Neural cell (in vitro differentiated cells): ENCODE measurements at regions not wholly inside any gene's neighbourhood (a gene's known extent, or its start where the extent isn't known, plus 50 kb on each side); places are given as distances from the start of the nearest gene placed in this dataset.

ENCODE experiments used
- H2AFZ ChIP-seq: fragments of 200-600, 300-800 bp; sonication (generic), shearing (Covaris generic); 2 replicates; pipeline ENCODE4 v1.6.0; 2014; ENCODE audit warnings: low read depth, mild to moderate bottlenecking, antibody characterized with exemption, low read length, moderate library complexity
- H3F3A ChIP-seq: fragments of 200-600 bp; shearing (Covaris generic); 2 replicates; pipeline ENCODE4 v1.6.1; 2016; ENCODE audit warnings: mild to moderate bottlenecking, moderate library complexity, mixed read lengths, antibody characterized with exemption, low read length; ENCODE audit not compliant: insufficient read depth, poor library complexity, severe bottlenecking
- H3K27ac ChIP-seq: fragments of 200-600, 300-800 bp; sonication (generic), shearing (Covaris generic); 2 replicates; pipeline ENCODE4 v1.5.1; 2014; ENCODE audit warnings: mild to moderate bottlenecking, low read length, moderate library complexity
- H3K27me3 ChIP-seq: fragments of 300-800, 200-600 bp; sonication (generic), shearing (Covaris generic); 2 replicates; pipeline ENCODE4 v1.6.0; 2014; ENCODE audit warnings: mild to moderate bottlenecking, low read depth, low read length, moderate library complexity; ENCODE audit not compliant: insufficient read depth
- H3K36me3 ChIP-seq: fragments of 300-800, 200-600 bp; sonication (generic), shearing (Covaris generic); 2 replicates; pipeline ENCODE4 v1.5.1; 2014; ENCODE audit warnings: mild to moderate bottlenecking, antibody characterized with exemption, low read length, moderate library complexity; ENCODE audit not compliant: insufficient read depth
- H3K4me2 ChIP-seq: fragments of 300-800, 200-600 bp; sonication (generic), shearing (Covaris generic); 2 replicates; pipeline ENCODE4 v1.6.0; 2014; ENCODE audit warnings: mild to moderate bottlenecking, low read length
- H3K4me3 ChIP-seq: fragments of 300-800, 200-600 bp; sonication (generic), shearing (Covaris generic); 2 replicates; pipeline ENCODE4 v1.5.1; 2014; ENCODE audit warnings: mild to moderate bottlenecking, low read length, moderate library complexity
- H3K79me2 ChIP-seq: fragments of 200-600 bp; shearing (Covaris generic); replicated peaks from 2 replicates; pipeline ENCODE4 v1.6.0; 2014; ENCODE audit warnings: mild to moderate bottlenecking, low read length, moderate library complexity; ENCODE audit not compliant: insufficient read depth
- H3K9ac ChIP-seq: fragments of 300-800, 200-600 bp; sonication (generic), shearing (Covaris generic); 2 replicates; pipeline ENCODE4 v1.6.1; 2016; ENCODE audit warnings: mild to moderate bottlenecking, low read length, mixed read lengths
- H3K9me2 ChIP-seq: fragments of 200-600 bp; shearing (Covaris generic); 2 replicates; pipeline ENCODE4 v1.6.1; 2016; ENCODE audit warnings: mild to moderate bottlenecking, low read length, mixed read lengths; ENCODE audit not compliant: insufficient read depth
- H3K9me3 ChIP-seq: fragments of 200-600, 300-800 bp; sonication (generic), shearing (Covaris generic); 2 replicates; pipeline ENCODE4 v1.6.1; 2016; ENCODE audit warnings: mild to moderate bottlenecking, mixed run types, low read length, moderate library complexity, mixed read lengths
- H4K20me1 ChIP-seq: fragments of 200-600 bp; shearing (Covaris generic); 2 replicates; pipeline ENCODE4 v1.6.1; 2016; ENCODE audit warnings: mild to moderate bottlenecking, mixed run types; ENCODE audit not compliant: insufficient read depth
- EP300 ChIP-seq: fragments of 450-650 bp; conservative IDR thresholded peaks from 2 replicates; pipeline ENCODE4 v1.6.1; 2014; ENCODE audit warnings: antibody characterized with exemption, mild to moderate bottlenecking, moderate library complexity; ENCODE audit not compliant: poor library complexity, severe bottlenecking
- EZH2 ChIP-seq: fragments of 200-600, 300-800 bp; shearing (Covaris generic), sonication (generic); IDR thresholded peaks from 2 replicates; pipeline ENCODE4 v1.6.1; 2014; ENCODE audit warnings: antibody characterized with exemption, low read length, borderline replicate concordance, mild to moderate bottlenecking; ENCODE audit not compliant: insufficient read depth, poor library complexity, severe bottlenecking
- MXI1 ChIP-seq: fragments of 450-650 bp; conservative IDR thresholded peaks from 2 replicates; pipeline ENCODE4 v1.6.1; 2014; ENCODE audit warnings: antibody characterized with exemption, mild to moderate bottlenecking; ENCODE audit not compliant: poor library complexity, severe bottlenecking
- POLR2AphosphoS5 ChIP-seq: IDR thresholded peaks from 2 replicates; pipeline ENCODE4 v1.6.1; 2012
- RAD21 ChIP-seq: fragments of 450-650 bp; conservative IDR thresholded peaks from 2 replicates; pipeline ENCODE4 v1.6.1; 2014; ENCODE audit warnings: antibody characterized with exemption, mild to moderate bottlenecking, moderate library complexity
- REST ChIP-seq: IDR thresholded peaks from 2 replicates; pipeline ENCODE4 v1.6.1; 2012; ENCODE audit warnings: borderline replicate concordance
- SMC3 ChIP-seq: fragments of 450-650 bp; conservative IDR thresholded peaks from 2 replicates; pipeline ENCODE4 v1.6.1; 2014; ENCODE audit warnings: antibody characterized with exemption, mild to moderate bottlenecking, moderate library complexity; ENCODE audit not compliant: poor library complexity
- TAF1 ChIP-seq: IDR thresholded peaks from 2 replicates; pipeline ENCODE4 v1.6.1; 2012; ENCODE audit warnings: low read depth
- TF ChIP-seq, protein P1 (sequence below): fragments of 450-650 bp; IDR thresholded peaks from 2 replicates; pipeline ENCODE4 v1.5.1; 2014; ENCODE audit warnings: antibody characterized with exemption, mild to moderate bottlenecking, moderate library complexity; ENCODE audit not compliant: poor library complexity, severe bottlenecking

GRCh38 chr11:8809241-8809938 is 101.6 kb upstream of the AKIP1 start:
- Histone ChIP-seq H3K27me3 (no peaks in the 10 kb centered on the region), H3K9me2 (no peaks in the 10 kb centered on the region), H3K4me3 (peak overlapping the region; percentile 73), H3K79me2 (peaks cover 19% of the 10 kb centered on the region), H3K9me3 (no peaks in the 10 kb centered on the region), H3K9ac (peak overlapping the region; percentile 75), H3K27ac (peak overlapping the region; percentile 76), H3F3A (no peaks in the 10 kb centered on the region), H3K4me2 (peak overlapping the region; percentile 38), H3K36me3 (no peaks in the 10 kb centered on the region), H4K20me1 (no peaks in the 10 kb centered on the region), H2AFZ (no peak overlapping the region)
- TF ChIP-seq MXI1, result no peak
- no peak for TF ChIP-seq EP300
- no peak for TF ChIP-seq SMC3
- TF ChIP-seq POLR2AphosphoS5, result no peak
- TF ChIP-seq REST, result no peak
- no peak for TF ChIP-seq TAF1
- TF ChIP-seq, protein P1, sequence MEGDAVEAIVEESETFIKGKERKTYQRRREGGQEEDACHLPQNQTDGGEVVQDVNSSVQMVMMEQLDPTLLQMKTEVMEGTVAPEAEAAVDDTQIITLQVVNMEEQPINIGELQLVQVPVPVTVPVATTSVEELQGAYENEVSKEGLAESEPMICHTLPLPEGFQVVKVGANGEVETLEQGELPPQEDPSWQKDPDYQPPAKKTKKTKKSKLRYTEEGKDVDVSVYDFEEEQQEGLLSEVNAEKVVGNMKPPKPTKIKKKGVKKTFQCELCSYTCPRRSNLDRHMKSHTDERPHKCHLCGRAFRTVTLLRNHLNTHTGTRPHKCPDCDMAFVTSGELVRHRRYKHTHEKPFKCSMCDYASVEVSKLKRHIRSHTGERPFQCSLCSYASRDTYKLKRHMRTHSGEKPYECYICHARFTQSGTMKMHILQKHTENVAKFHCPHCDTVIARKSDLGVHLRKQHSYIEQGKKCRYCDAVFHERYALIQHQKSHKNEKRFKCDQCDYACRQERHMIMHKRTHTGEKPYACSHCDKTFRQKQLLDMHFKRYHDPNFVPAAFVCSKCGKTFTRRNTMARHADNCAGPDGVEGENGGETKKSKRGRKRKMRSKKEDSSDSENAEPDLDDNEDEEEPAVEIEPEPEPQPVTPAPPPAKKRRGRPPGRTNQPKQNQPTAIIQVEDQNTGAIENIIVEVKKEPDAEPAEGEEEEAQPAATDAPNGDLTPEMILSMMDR, result no peak
- no peak for TF ChIP-seq RAD21
- no peak for TF ChIP-seq EZH2

GRCh38 chr11:8809939-8810539 is 101.0 kb upstream of the AKIP1 start:
- Histone ChIP-seq H3K79me2 (peaks cover 19% of the 10 kb centered on the region), H3K9me3 (no peaks in the 10 kb centered on the region)

More at GRCh38 chr11:8809939-8810539, 101.0 kb upstream of the AKIP1 start:
- Histone ChIP-seq H3K9ac (peak overlapping the region; percentile 75), H3K4me3 (peak overlapping the region; percentile 73), H3K4me2 (peak overlapping the region; percentile 38), H3F3A (no peaks in the 10 kb centered on the region), H3K36me3 (no peaks in the 10 kb centered on the region), H2AFZ (peak overlapping the region; percentile 86), H3K27me3 (no peaks in the 10 kb centered on the region), H4K20me1 (no peaks in the 10 kb centered on the region), H3K9me2 (no peaks in the 10 kb centered on the region), H3K27ac (peak overlapping the region; percentile 76)
- TF ChIP-seq RAD21 (no peak), SMC3 (no peak), POLR2AphosphoS5 (no peak), EP300 (no peak), REST (no peak), EZH2 (no peak), TAF1 (no peak), MXI1 (no peak)
- TF ChIP-seq, protein P1, result no peak
